Hepatocyte (in vitro differentiated cells): ENCODE measurements at regions not wholly inside any gene's neighbourhood (a gene's known extent, or its start where the extent isn't known, plus 50 kb on each side); places are given as distances from the start of the nearest gene placed in this dataset.

ENCODE experiments used
- EZH2 ChIP-seq: fragments of 200-600 bp; sonication (generic); IDR thresholded peaks from 2 replicates; pipeline ENCODE4 v1.6.1; 2016; ENCODE audit warnings: antibody characterized with exemption, mild to moderate bottlenecking, borderline replicate concordance
- EZH2phosphoT487 ChIP-seq: fragments of 200-600 bp; sonication (generic); IDR thresholded peaks from one replicate; pipeline ENCODE4 v1.6.1; 2018; ENCODE audit warnings: antibody characterized with exemption, mild to moderate bottlenecking, low read depth, moderate library complexity; ENCODE audit not compliant: unreplicated experiment, severe bottlenecking
- TF ChIP-seq, protein P1 (sequence below): fragments of 200-600 bp; sonication (generic); IDR thresholded peaks from 2 replicates; pipeline ENCODE4 v1.5.1; 2016; ENCODE audit warnings: antibody characterized with exemption, mild to moderate bottlenecking; ENCODE audit not compliant: poor library complexity

DNA sequence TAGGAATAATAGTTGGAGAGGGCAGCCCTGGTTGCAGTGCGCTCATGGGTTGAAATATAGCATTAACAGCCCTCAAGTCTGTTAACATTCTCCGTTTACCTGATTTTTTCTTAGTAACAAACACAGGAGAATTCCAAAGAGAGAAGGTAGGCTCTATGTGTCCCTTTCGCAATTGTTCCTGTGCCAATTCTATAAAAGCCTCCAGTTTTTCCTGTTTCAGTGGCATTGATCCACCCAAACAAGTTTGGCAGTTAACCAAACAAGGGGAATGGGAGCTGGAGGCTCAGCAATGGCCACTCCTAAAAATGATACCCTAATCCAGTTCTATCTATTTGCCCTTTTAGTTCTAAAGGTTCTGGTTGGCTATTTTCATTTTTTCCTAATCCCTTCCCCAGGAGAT is 151.6 kb downstream of the ZNF486 start:
- TF ChIP-seq, protein P1, sequence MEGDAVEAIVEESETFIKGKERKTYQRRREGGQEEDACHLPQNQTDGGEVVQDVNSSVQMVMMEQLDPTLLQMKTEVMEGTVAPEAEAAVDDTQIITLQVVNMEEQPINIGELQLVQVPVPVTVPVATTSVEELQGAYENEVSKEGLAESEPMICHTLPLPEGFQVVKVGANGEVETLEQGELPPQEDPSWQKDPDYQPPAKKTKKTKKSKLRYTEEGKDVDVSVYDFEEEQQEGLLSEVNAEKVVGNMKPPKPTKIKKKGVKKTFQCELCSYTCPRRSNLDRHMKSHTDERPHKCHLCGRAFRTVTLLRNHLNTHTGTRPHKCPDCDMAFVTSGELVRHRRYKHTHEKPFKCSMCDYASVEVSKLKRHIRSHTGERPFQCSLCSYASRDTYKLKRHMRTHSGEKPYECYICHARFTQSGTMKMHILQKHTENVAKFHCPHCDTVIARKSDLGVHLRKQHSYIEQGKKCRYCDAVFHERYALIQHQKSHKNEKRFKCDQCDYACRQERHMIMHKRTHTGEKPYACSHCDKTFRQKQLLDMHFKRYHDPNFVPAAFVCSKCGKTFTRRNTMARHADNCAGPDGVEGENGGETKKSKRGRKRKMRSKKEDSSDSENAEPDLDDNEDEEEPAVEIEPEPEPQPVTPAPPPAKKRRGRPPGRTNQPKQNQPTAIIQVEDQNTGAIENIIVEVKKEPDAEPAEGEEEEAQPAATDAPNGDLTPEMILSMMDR = no peak
- TF ChIP-seq EZH2 = no peak
- no peak for TF ChIP-seq EZH2phosphoT487
